HEK293 (cell line): ENCODE measurements at regions not wholly inside any gene's neighbourhood (a gene's known extent, or its start where the extent isn't known, plus 50 kb on each side); places are given as distances from the start of the nearest gene placed in this dataset.
A peak's percentile ranks its signal among the peaks of the same experiment; 100 is the strongest.

ENCODE experiments used
- CTCF ChIA-PET: fragments of 350-600 bp; formaldehyde crosslinking; extraction: SDS; loops from one replicate; lab custom pipeline; 2021; ENCODE audit warnings: antibody characterized with exemption; lab: Yijun Ruan, JAX
- POLR2A ChIA-PET: fragments of 300-600 bp; formaldehyde crosslinking; extraction: SDS; loops from one replicate; lab custom pipeline; 2020; ENCODE audit warnings: antibody characterized with exemption, inconsistent platforms; lab: Yijun Ruan, JAX
- H3K27ac ChIP-seq: fragments of 200-500 bp; sonication (Bioruptor generic); 2 replicates; pipeline ENCODE4 v1.5.1; 2014; ENCODE audit warnings: low read depth, low read length, control low read depth, inconsistent platforms; ENCODE audit errors: extremely low read depth
- H3K36me3 ChIP-seq, 2 experiments: fragments of 200-500 bp in 1 of 2; sonication (Bioruptor generic) in 1 of 2; 1 replicate in 1 of 2; 2 replicates in 1 of 2; pipeline ENCODE4 v1.5.1; 2014 to 2017; ENCODE audit warnings: inconsistent platforms in 2 of 2, low read length in 2 of 2; ENCODE audit not compliant: control insufficient read depth in 2 of 2, insufficient read depth in 1 of 2
- H3K4me1 ChIP-seq: fragments of 200-500 bp; sonication (Bioruptor generic); 2 replicates; pipeline ENCODE4 v1.5.1; 2014; ENCODE audit warnings: mild to moderate bottlenecking, low read length, inconsistent platforms; ENCODE audit not compliant: control insufficient read depth, insufficient read depth
- H3K4me3 ChIP-seq: 2 replicates; pipeline ENCODE4 v1.5.1; 2011; ENCODE audit warnings: low read depth, mild to moderate bottlenecking, control low read depth, low read length, moderate library complexity
- H3K9me3 ChIP-seq: fragments of 200-500 bp; sonication (Bioruptor generic); 2 replicates; pipeline ENCODE4 v1.5.1; 2014; ENCODE audit warnings: low read depth, low read length, inconsistent platforms; ENCODE audit not compliant: control insufficient read depth, insufficient read depth
- KLF8 ChIP-seq: fragments of 450-650 bp; formaldehyde crosslinking; IDR thresholded peaks from 2 replicates; pipeline ENCODE4 v1.5.1; 2016; ENCODE audit warnings: missing biosample characterization, missing genetic modification characterization
- REPIN1 ChIP-seq: fragments of 450-650 bp; formaldehyde crosslinking; IDR thresholded peaks from 2 replicates; pipeline ENCODE4 v1.5.1; 2017; ENCODE audit warnings: missing biosample characterization, missing genetic modification characterization, low read depth
- SP3 ChIP-seq: fragments of 450-650 bp; formaldehyde crosslinking; IDR thresholded peaks from 2 replicates; pipeline ENCODE4 v1.5.1; 2016; ENCODE audit warnings: missing biosample characterization, missing genetic modification characterization
- ZBTB11 ChIP-seq: fragments of 450-650 bp; formaldehyde crosslinking; conservative IDR thresholded peaks from 2 replicates; pipeline ENCODE4 v1.5.1; 2016; ENCODE audit warnings: low read depth, missing biosample characterization, missing genetic modification characterization
- ZNF169 ChIP-seq: fragments of 450-650 bp; formaldehyde crosslinking; IDR thresholded peaks from 2 replicates; pipeline ENCODE4 v1.5.1; 2016; ENCODE audit warnings: missing biosample characterization, missing genetic modification characterization
- ZNF248 ChIP-seq: fragments of 450-650 bp; formaldehyde crosslinking; IDR thresholded peaks from 2 replicates; pipeline ENCODE4 v1.5.1; 2017; ENCODE audit warnings: missing biosample characterization, missing genetic modification characterization
- ZNF416 ChIP-seq: fragments of 450-650 bp; formaldehyde crosslinking; IDR thresholded peaks from 2 replicates; pipeline ENCODE4 v1.5.1; 2016; ENCODE audit warnings: missing biosample characterization, missing genetic modification characterization
- ZNF488 ChIP-seq: fragments of 450-650 bp; formaldehyde crosslinking; IDR thresholded peaks from 2 replicates; pipeline ENCODE4 v1.5.1; 2016; ENCODE audit warnings: missing biosample characterization, missing genetic modification characterization
- ZNF645 ChIP-seq: fragments of 450-650 bp; formaldehyde crosslinking; IDR thresholded peaks from 2 replicates; pipeline ENCODE4; 2016; ENCODE audit warnings: missing biosample characterization, missing genetic modification characterization
- ZNF76 ChIP-seq: fragments of 450-650 bp; formaldehyde crosslinking; IDR thresholded peaks from 2 replicates; pipeline ENCODE4; 2016; ENCODE audit warnings: low read depth, missing biosample characterization, missing genetic modification characterization, borderline replicate concordance

GRCh38 chr7:156456032-156456431 lies 184.5 kb upstream of the RNF32 start:
- H3K4me1 ChIP-seq: no peaks in the 10 kb centered on the region
- TF ChIP-seq ZNF416 (tag by site-specific recombination) (no peak), ZNF169 (tag by site-specific recombination) (no peak), REPIN1 (no peak), SP3 (no peak), ZNF248 (tag by site-specific recombination) (no peak), KLF8 (tag by site-specific recombination) (no peak)
- no peak overlapping the region for H3K4me3 ChIP-seq
- no peaks in the 10 kb centered on the region for H3K9me3 ChIP-seq
- H3K27ac ChIP-seq: no peak overlapping the region
- POLR2A ChIA-PET: no interaction called here
- no peaks in the 10 kb centered on the region for H3K36me3 ChIP-seq
- CTCF ChIA-PET: interaction anchor here (0.6 kb wide), 1 partner anchor 26 kb away, joined by 3 read pairs; no protein-coding TSS in a partner anchor

GRCh38 chr7:156450473-156450872 lies 190.1 kb upstream of the RNF32 start:
- H3K9me3 ChIP-seq: no peaks in the 10 kb centered on the region
- no peak overlapping the region for H3K27ac ChIP-seq
- ChIA-PET POLR2A (no interaction called here), CTCF (interaction anchor here (0.6 to 0.7 kb wide), 3 partner anchors 13 to 369 kb away, joined by 3 to 5 read pairs (median 3); no protein-coding TSS in a partner anchor)
- no peak overlapping the region for H3K4me3 ChIP-seq
- no peaks in the 10 kb centered on the region for H3K4me1 ChIP-seq
- no peak for TF ChIP-seq ZNF76 (tag by site-specific recombination)
- no peaks in the 10 kb centered on the region for H3K36me3 ChIP-seq

GRCh38 chr7:156448918-156449317 lies 191.7 kb upstream of the RNF32 start:
- POLR2A ChIA-PET: no interaction called here

More at GRCh38 chr7:156448918-156449317, 191.7 kb upstream of the RNF32 start:
- Histone ChIP-seq H3K9me3 (no peaks in the 10 kb centered on the region), H3K36me3 (no peaks in the 10 kb centered on the region), H3K4me3 (no peak overlapping the region), H3K27ac (no peak overlapping the region), H3K4me1 (no peaks in the 10 kb centered on the region)
- CTCF ChIA-PET: no interaction called here
- peak; percentile 36; the same call in 1 of the 2 replicates for TF ChIP-seq ZNF645 (tag by site-specific recombination)
- TF ChIP-seq ZBTB11 (tag by site-specific recombination): no peak
- TF ChIP-seq ZNF488: peak; percentile 46; the same call in 1 of the 2 replicates
